GM10248 (cell line): ENCODE measurements at regions not wholly inside any gene's neighbourhood (a gene's known extent, or its start where the extent isn't known, plus 50 kb on each side); places are given as distances from the start of the nearest gene placed in this dataset.

Experiments
- CTCF ChIA-PET: fragments of 300-600 bp; sonication (Branson Sonifier 250); formaldehyde crosslinking; extraction: SDS; loops from one replicate; lab custom pipeline; 2021; ENCODE audit warnings: antibody characterized with exemption; lab: Yijun Ruan, JAX
- POLR2A ChIA-PET: fragments of 350-650 bp; sonication (Branson Sonifier 250); formaldehyde crosslinking; extraction: SDS; loops from one replicate; lab custom pipeline; 2020; ENCODE audit warnings: antibody characterized with exemption; lab: Yijun Ruan, JAX
- DNase-seq: peaks from one replicate; pipeline ENCODE4 v3.0.0; 2012; ENCODE audit errors: extremely low spot score
- CTCF ChIP-seq: IDR thresholded peaks from 2 replicates; pipeline ENCODE4 v1.5.1; 2012; ENCODE audit warnings: mild to moderate bottlenecking, low read depth; ENCODE audit errors: extremely low read depth, missing control alignments, control extremely low read depth

DNA sequence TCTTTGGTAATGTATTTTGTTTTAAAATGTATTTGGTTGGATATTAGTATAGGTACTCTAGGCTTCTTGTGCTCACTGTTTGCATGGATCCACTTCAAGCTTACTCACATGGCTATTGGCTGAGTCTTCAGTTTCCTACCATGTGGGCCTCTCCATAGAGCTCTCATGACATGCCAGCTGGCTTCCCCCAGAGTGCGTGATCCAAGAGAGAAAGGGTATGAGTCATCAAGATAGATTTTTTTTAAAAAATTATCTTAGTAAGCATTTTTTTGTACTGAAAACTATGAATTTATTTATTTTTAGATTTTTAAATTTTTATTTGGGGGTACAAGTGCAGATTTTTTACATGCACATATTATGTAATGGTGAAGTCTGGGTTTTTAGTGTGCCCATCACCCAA is 219.1 kb upstream of the AMOT start:
- no peak for DNase-seq
- ChIA-PET CTCF (no interaction called here), POLR2A (no interaction called here)
- no peak for TF ChIP-seq CTCF

DNA sequence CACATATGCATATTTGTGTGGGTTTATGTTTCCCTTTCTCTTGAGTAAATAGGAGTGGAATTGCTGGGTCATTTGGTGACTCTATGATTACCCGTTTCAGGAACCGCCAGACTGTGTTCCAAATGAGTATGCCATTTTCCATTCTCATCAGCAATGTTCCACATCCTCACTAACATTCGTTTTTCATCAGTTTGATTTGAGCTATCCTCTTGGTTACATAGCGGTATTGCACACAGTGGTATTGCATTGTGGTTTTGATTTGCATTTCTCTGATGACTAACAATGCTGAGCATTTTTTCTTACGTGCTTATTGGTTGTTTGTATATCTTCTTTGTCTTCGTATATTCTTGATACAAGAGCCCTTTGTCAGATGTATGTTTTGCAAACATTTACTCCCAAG is 218.0 kb upstream of the AMOT start:
- TF ChIP-seq CTCF, result no peak
- ChIA-PET POLR2A (no interaction called here), CTCF (no interaction called here)
- no peak for DNase-seq

DNA sequence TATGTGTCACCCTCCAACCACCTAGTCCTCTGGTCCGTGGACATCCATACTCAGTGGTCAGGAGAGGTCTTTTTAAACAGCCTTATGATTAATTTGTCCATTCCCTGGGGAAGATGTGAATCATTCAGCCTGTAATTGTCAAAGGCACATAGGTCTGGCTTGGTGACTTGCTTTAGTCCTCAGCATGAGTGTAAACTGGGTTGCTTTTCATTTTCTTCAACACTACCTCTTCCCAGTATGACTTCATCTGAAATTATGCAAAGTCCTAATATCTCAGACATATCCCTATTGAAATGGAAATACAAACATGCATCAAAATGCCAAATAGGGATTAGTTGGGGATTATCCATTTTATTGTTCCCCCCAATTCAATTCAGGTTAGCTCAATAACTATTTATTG is 208.3 kb upstream of the AMOT start:
- no peak for TF ChIP-seq CTCF
- DNase-seq, result no peak
- CTCF ChIA-PET, result no interaction called here
- POLR2A ChIA-PET, result no interaction called here

- no peak for TF ChIP-seq CTCF
- no peak for DNase-seq
- POLR2A ChIA-PET, result no interaction called here
- CTCF ChIA-PET, result no interaction called here
These were observed 207.8 kb upstream of the AMOT start for GRCh38 chrX:113048480-113048879.

GRCh38 chrX:113033966-113034680 is 193.5 kb upstream of the AMOT start:
- no peak for TF ChIP-seq CTCF
- ChIA-PET CTCF (no interaction called here), POLR2A (no interaction called here)
- no peak for DNase-seq

DNA sequence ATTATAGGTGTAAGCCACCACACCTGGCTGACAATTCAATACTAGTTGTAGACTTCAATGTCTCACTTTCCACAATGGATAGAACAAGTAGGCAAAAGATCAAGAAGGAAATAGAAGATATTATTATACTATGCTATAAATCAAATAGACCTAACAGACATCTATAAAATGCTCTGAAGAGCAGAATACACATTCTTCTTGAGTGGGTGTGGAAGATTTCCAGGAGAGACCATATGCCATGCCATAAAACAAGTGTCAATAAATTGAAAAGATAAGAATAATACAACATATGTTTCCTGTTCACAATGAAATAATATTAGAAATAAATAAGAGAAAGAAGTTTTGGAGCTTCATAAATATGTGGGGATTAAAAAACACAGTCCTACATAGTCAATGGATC is 179.3 kb upstream of the AMOT start:
- DNase-seq, result no peak
- ChIA-PET POLR2A (no interaction called here), CTCF (no interaction called here)
- no peak for TF ChIP-seq CTCF
